OCI-LY3 (cell line): ENCODE measurements at regions not wholly inside any gene's neighbourhood (a gene's known extent, or its start where the extent isn't known, plus 50 kb on each side); places are given as distances from the start of the nearest gene placed in this dataset.

Source experiments
- CTCF ChIP-seq: fragments of 200-600, 300-600 bp; sonication (generic); IDR thresholded peaks from 2 replicates; pipeline ENCODE4 v1.5.1; 2014; ENCODE audit warnings: antibody characterized with exemption, low read length, low read depth
- EZH2phosphoT487 ChIP-seq: fragments of 200-600 bp; shearing (Covaris generic); IDR thresholded peaks from 2 replicates; pipeline ENCODE4 v1.6.1; 2018; ENCODE audit warnings: antibody characterized with exemption, mixed run types, low read depth

GRCh38 chr10:63068246-63068645 lies 64.9 kb upstream of the NRBF2 start:
- TF ChIP-seq EZH2phosphoT487: no peak
- no peak for TF ChIP-seq CTCF
